ENCODE measurements at regions not wholly inside any gene's neighbourhood (a gene's known extent, or its start where the extent isn't known, plus 50 kb on each side); places are given as distances from the start of the nearest gene placed in this dataset.

DNA sequence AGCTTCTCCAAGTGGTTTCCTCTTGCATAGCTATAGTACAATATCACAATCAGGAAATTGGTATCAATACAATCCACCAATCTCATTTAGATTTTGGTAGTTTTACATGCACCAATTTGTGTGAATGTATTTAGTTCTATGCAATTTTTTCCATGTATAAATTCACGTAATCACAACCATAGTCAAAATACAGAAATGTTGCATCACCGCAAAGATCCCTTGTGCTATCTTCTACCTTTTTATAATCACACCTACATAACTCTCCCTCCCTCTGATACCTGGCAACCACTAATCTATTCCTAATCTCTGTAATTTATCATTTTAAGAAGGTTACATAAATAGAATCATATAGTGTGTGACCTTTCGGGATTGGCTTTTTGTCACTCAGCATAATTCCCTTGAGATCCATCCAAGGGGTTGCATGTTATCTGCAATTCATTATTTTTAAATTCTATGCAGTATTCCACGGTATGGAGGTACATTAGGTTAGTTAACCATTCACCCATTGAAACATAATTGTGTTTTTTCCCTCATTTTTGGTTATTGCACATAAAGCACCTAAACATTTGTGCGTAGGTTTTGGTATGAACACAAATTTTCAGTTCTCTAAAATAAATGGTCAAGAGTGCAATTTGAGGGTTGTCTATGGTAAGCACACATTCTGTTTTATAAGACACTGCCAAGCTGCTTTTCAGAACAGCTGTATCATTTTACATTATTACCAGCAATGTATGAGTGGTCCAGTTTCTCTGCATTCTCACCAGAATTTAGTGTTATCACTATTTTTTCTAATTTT lies 95.1 kb upstream of the SLC22A23 start:
- Histone ChIP-seq H3K79me2 (ENCODE audit: control insufficient read depth, insufficient read depth, low read length) (no peaks in the 10 kb centered on the region), H3K27ac (ENCODE audit: control insufficient read depth, insufficient read depth) (no peak overlapping the region), H3K36me3 (ENCODE audit: control insufficient read depth in 2 of 2, insufficient read depth in 2 of 2, low read length in 1 of 2) (no peaks in the 10 kb centered on the region), H3K4me3 (no peak overlapping the region), H3K4me1 (ENCODE audit: control insufficient read depth, insufficient read depth, low read length) (no peaks in the 10 kb centered on the region), H3K9ac (ENCODE audit: control insufficient read depth, insufficient read depth, low read length) (no peak overlapping the region), H2AFZ (ENCODE audit: control insufficient read depth, low read depth, low read length) (no peak overlapping the region), H3K27me3 (replicated peaks in 1 of 2; ENCODE audit: control insufficient read depth in 2 of 2, insufficient read depth in 2 of 2, low read length in 1 of 2) (peaks cover 0 to 2% of the 10 kb centered on the region in 2 experiments; a peak in 1 of 4 replicates), H3K4me2 (ENCODE audit: control insufficient read depth, insufficient read depth) (no peak overlapping the region), H4K20me1 (ENCODE audit: control insufficient read depth, insufficient read depth) (no peaks in the 10 kb centered on the region), H3K9me3 (replicated peaks; ENCODE audit: control insufficient read depth, insufficient read depth, low read length) (no peaks in the 10 kb centered on the region)
- 29% methylated on average over 5 of the region's 5 CpGs for WGBS (ENCODE audit: insufficient coverage, insufficient replicate concordance, low lambda C conversion rate, missing lambda C conversion rate)
- in situ Hi-C loops (cut with MboI) (no loop called here), intact Hi-C loops (cut with micrococcal nuclease; ENCODE audit: unreplicated experiment) (no loop called here)
- RAD21 ChIA-PET (ENCODE audit: unreplicated experiment) = no interaction called here
- peak; percentile 52 for ATAC-seq
- CTCF ChIA-PET = interaction anchor here (0.8 kb wide), 1 partner anchor 8 kb away, joined by 3 read pairs; no protein-coding TSS in a partner anchor
- BruUV-seq (replicated peaks) = no TSS peak
- POLR2A ChIA-PET = no interaction called here
- DNase-seq (ENCODE audit: low read depth, low spot score) = peak; percentile 7
- TF ChIP-seq SPI1 (IDR thresholded peaks at IDR 0.05; ENCODE audit: borderline replicate concordance, insufficient read depth, low read depth, low read length) = peak; percentile 69
- TF ChIP-seq ZNF217 (IDR thresholded peaks at IDR 0.05) = 0 out of 2 replicates have a peak, but pooled peaks have one; percentile 27
- TF ChIP-seq TCF12 (IDR thresholded peaks at IDR 0.05; ENCODE audit: low read depth, low read length) = no peak
- TF ChIP-seq CHD2 (IDR thresholded peaks at IDR 0.05; ENCODE audit: borderline replicate concordance, low read depth, low read length) = no peak
- TF ChIP-seq EP300 (IDR thresholded peaks at IDR 0.05; ENCODE audit: borderline replicate concordance in 1 of 2, control insufficient read depth in 1 of 2, low read depth in 2 of 2, low read length in 2 of 2) = peak in 1 of 2 experiments; percentile 59; a peak in 1 of 4 replicates
- TF ChIP-seq DPF2 (IDR thresholded peaks at IDR 0.05) = 0 out of 2 replicates have a peak, but pooled peaks have one; percentile 26
- TF ChIP-seq EZH2 (IDR thresholded peaks at IDR 0.05; ENCODE audit: borderline replicate concordance, control insufficient read depth, low read depth, low read length) = no peak
- peak; percentile 68 for TF ChIP-seq MTA2 (IDR thresholded peaks at IDR 0.05; ENCODE audit: low read depth)
- no peak for TF ChIP-seq FOS (IDR thresholded peaks at IDR 0.05; ENCODE audit: borderline replicate concordance, extremely low read depth, insufficient read length)
- 0 out of 2 replicates have a peak, but pooled peaks have one; percentile 13 for TF ChIP-seq IKZF1 (conservative IDR thresholded peaks at IDR 0.05)
- SMC1A ChIA-PET (ENCODE audit: uncharacterized antibody, unreplicated experiment) = interaction anchor here (0.5 kb wide), 1 partner anchor 511 kb away, joined by 3 read pairs; no protein-coding TSS in a partner anchor
- FAIRE-seq = no peak

Data from GM12878 (cell line).